Panc1 (cell line): ENCODE measurements at regions not wholly inside any gene's neighbourhood (a gene's known extent, or its start where the extent isn't known, plus 50 kb on each side); places are given as distances from the start of the nearest gene placed in this dataset.

Experiments used
- POLR2AphosphoS5 ChIP-seq: IDR thresholded peaks from 2 replicates; pipeline ENCODE4 v1.6.1; 2012; ENCODE audit warnings: mild to moderate bottlenecking, low read depth, low read length, moderate library complexity
- SIN3A ChIP-seq: IDR thresholded peaks from 2 replicates; pipeline ENCODE4 v1.6.1; 2012; ENCODE audit warnings: low read depth, mild to moderate bottlenecking, low read length, moderate library complexity, borderline replicate concordance; ENCODE audit not compliant: insufficient read depth
- TF ChIP-seq, protein P1 (sequence below), 2 experiments: IDR thresholded peaks; 2 replicates each; pipeline ENCODE4 v1.6.1; 2011 to 2012; ENCODE audit warnings: low read depth in 2 of 2, control low read depth in 1 of 2, low read length in 1 of 2, mild to moderate bottlenecking in 1 of 2, moderate library complexity in 1 of 2; ENCODE audit not compliant: insufficient read depth in 1 of 2
- TF ChIP-seq, protein P2 (sequence below): fragments of 450-650 bp; IDR thresholded peaks from 2 replicates; pipeline ENCODE4 v1.5.1; 2017; ENCODE audit warnings: mild to moderate bottlenecking

DNA sequence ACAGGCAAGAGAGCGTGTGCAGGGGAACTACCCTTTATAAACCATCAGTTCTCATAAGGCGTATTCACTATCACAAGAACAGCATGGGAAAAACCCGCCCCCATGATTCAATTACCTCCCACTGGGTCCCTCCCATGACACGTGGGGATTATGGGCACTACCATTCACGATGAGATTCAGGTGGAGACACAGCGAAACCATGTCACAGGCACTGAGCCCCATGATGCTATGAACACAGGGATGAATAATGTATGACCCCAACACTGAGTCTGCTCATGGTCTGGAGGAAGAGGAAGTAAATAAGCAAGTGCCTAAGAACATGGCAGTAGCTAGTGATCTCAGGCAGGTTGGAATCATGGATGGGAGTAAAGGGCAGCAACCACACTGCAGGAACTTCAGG lies 281.0 kb upstream of the ZNF462 start:
- TF ChIP-seq, protein P1, sequence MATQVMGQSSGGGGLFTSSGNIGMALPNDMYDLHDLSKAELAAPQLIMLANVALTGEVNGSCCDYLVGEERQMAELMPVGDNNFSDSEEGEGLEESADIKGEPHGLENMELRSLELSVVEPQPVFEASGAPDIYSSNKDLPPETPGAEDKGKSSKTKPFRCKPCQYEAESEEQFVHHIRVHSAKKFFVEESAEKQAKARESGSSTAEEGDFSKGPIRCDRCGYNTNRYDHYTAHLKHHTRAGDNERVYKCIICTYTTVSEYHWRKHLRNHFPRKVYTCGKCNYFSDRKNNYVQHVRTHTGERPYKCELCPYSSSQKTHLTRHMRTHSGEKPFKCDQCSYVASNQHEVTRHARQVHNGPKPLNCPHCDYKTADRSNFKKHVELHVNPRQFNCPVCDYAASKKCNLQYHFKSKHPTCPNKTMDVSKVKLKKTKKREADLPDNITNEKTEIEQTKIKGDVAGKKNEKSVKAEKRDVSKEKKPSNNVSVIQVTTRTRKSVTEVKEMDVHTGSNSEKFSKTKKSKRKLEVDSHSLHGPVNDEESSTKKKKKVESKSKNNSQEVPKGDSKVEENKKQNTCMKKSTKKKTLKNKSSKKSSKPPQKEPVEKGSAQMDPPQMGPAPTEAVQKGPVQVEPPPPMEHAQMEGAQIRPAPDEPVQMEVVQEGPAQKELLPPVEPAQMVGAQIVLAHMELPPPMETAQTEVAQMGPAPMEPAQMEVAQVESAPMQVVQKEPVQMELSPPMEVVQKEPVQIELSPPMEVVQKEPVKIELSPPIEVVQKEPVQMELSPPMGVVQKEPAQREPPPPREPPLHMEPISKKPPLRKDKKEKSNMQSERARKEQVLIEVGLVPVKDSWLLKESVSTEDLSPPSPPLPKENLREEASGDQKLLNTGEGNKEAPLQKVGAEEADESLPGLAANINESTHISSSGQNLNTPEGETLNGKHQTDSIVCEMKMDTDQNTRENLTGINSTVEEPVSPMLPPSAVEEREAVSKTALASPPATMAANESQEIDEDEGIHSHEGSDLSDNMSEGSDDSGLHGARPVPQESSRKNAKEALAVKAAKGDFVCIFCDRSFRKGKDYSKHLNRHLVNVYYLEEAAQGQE (IDR thresholded peaks at IDR 0.05; ENCODE audit: insufficient read depth in 1 of 2, low read depth in 2 of 2, low read length in 1 of 2): no peak
- TF ChIP-seq, protein P2, sequence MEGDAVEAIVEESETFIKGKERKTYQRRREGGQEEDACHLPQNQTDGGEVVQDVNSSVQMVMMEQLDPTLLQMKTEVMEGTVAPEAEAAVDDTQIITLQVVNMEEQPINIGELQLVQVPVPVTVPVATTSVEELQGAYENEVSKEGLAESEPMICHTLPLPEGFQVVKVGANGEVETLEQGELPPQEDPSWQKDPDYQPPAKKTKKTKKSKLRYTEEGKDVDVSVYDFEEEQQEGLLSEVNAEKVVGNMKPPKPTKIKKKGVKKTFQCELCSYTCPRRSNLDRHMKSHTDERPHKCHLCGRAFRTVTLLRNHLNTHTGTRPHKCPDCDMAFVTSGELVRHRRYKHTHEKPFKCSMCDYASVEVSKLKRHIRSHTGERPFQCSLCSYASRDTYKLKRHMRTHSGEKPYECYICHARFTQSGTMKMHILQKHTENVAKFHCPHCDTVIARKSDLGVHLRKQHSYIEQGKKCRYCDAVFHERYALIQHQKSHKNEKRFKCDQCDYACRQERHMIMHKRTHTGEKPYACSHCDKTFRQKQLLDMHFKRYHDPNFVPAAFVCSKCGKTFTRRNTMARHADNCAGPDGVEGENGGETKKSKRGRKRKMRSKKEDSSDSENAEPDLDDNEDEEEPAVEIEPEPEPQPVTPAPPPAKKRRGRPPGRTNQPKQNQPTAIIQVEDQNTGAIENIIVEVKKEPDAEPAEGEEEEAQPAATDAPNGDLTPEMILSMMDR: no peak
- no peak for TF ChIP-seq POLR2AphosphoS5
- TF ChIP-seq SIN3A: no peak
